ENCODE measurements at regions not wholly inside any gene's neighbourhood (a gene's known extent, or its start where the extent isn't known, plus 50 kb on each side); places are given as distances from the start of the nearest gene placed in this dataset.

DNA sequence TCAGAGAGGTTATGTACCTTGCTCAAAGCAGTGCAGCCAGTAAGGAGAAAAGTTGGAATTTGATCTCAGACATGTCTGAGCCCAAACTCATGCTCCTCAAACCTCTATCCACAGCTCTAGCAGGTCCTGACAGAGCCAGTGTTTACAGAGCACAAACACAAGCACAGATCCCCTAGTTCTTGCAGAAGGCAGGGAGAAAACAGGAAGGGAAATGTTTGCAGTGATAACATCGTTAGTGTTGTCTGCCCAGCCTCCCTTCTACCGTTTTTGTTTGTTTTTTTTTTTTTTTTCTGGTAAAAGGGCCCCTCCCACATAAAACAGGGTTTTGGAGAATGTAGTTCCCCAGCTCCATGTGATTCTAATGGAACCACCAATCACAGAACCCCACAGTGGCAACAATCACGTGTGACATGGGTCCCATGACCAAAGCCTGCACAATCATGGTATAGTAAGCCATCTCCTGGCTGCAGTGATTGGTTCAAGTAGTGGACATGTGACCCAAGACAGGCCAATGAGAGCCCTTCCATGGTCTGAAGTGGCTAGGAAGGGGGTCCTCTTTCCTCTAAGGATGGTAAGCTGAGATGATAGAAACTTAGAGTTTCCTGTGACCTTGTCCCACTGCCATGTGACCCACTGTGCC, 513.4 kb downstream of the MED13L start:
- TF ChIP-seq, protein P1, sequence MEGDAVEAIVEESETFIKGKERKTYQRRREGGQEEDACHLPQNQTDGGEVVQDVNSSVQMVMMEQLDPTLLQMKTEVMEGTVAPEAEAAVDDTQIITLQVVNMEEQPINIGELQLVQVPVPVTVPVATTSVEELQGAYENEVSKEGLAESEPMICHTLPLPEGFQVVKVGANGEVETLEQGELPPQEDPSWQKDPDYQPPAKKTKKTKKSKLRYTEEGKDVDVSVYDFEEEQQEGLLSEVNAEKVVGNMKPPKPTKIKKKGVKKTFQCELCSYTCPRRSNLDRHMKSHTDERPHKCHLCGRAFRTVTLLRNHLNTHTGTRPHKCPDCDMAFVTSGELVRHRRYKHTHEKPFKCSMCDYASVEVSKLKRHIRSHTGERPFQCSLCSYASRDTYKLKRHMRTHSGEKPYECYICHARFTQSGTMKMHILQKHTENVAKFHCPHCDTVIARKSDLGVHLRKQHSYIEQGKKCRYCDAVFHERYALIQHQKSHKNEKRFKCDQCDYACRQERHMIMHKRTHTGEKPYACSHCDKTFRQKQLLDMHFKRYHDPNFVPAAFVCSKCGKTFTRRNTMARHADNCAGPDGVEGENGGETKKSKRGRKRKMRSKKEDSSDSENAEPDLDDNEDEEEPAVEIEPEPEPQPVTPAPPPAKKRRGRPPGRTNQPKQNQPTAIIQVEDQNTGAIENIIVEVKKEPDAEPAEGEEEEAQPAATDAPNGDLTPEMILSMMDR (IDR thresholded peaks at IDR 0.05; ENCODE audit: control extremely low read depth in 1 of 3, insufficient read depth in 1 of 3, low read depth in 1 of 3, low read length in 3 of 3), result no peak
- no peak for TF ChIP-seq POLR2A (IDR thresholded peaks at IDR 0.05; ENCODE audit: control extremely low read depth in 1 of 2, low read depth in 2 of 2, low read length in 2 of 2)
- TF ChIP-seq ZNF274 (IDR thresholded peaks at IDR 0.05; ENCODE audit: borderline replicate concordance, extremely low read depth, low read length), result no peak
- no peak for TF ChIP-seq SIN3A (conservative IDR thresholded peaks at IDR 0.05 in 1 of 2, IDR thresholded peaks at IDR 0.05 in 1 of 2; ENCODE audit: low read depth in 1 of 2, low read length in 2 of 2)
- TF ChIP-seq EP300 (IDR thresholded peaks at IDR 0.05; ENCODE audit: borderline replicate concordance in 1 of 2, low read depth in 2 of 2, low read length in 2 of 2), result no peak
- no peak for TF ChIP-seq RFX5 (IDR thresholded peaks at IDR 0.05; ENCODE audit: borderline replicate concordance, low read depth, low read length)
- TF ChIP-seq EZH2 (IDR thresholded peaks at IDR 0.05; ENCODE audit: low read depth, low read length, severe bottlenecking), result no peak
- no peak for TF ChIP-seq ATF3 (IDR thresholded peaks at IDR 0.05; ENCODE audit: insufficient read depth, low read depth, low read length)
- TF ChIP-seq BACH1 (IDR thresholded peaks at IDR 0.05; ENCODE audit: low read length), result no peak

Measured in H1 (cell line).